ENCODE measurements at regions not wholly inside any gene's neighbourhood (a gene's known extent, or its start where the extent isn't known, plus 50 kb on each side); places are given as distances from the start of the nearest gene placed in this dataset.
"Not testable (repeated sequence)": the region's sequence is repeated elsewhere in the genome, so short reads cannot be mapped to it uniquely, and the experiment has no call there.

DNA sequence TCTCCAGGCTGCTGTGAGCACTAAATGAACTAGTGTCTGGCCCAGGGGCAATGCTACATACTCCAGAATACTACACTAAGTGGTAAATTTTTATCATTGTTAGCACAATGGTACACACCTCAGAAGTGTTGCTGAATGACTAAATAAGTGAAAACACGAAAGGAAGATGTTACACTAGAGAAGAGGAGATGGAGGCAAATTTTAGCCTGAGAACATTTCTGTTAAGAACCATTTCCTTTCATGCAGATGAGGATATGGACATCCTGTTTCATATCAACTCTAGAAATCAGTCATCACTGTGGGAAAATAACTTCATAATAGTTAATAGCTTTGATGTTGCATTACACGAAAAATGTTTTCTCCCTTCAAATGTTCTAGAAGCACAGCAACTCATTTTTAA, 117.6 kb upstream of the STK17B start:
- DNase-seq: no peak
- H3K4me3 Mint-ChIP-seq: no peak overlapping the region
- no peaks in the 10 kb centered on the region for H3K27me3 Mint-ChIP-seq
- peak; percentile 68 for ATAC-seq
- CTCF ChIA-PET: interaction anchor here (1.1 to 2.6 kb wide), 4 partner anchors 9 to 211 kb away, joined by 3 to 18 read pairs (median 4); no protein-coding TSS in a partner anchor
- H3K9me3 Mint-ChIP-seq (ENCODE audit: low read depth): no peaks in the 10 kb centered on the region
- peak overlapping the region; percentile 71 for H3K27ac Mint-ChIP-seq
- H3K36me3 Mint-ChIP-seq: peaks cover 3% of the 10 kb centered on the region
- H3K4me1 Mint-ChIP-seq: peaks cover 61% of the 10 kb centered on the region

- CTCF ChIA-PET: interaction anchor here (0.8 to 2.6 kb wide), 8 partner anchors 8 to 221 kb away, joined by 3 to 18 read pairs (median 3); partner anchors contain the start of gene DNAH7
- no peak for ATAC-seq
- Mint-ChIP-seq H3K27ac (peak overlapping the region; percentile 14), H3K4me3 (no peak overlapping the region), H3K27me3 (no peaks in the 10 kb centered on the region), H3K36me3 (peaks cover 3% of the 10 kb centered on the region), H3K9me3 (ENCODE audit: low read depth) (no peaks in the 10 kb centered on the region), H3K4me1 (peaks cover 61% of the 10 kb centered on the region)
- DNase-seq: no peak
Observed at GRCh38 chr2:196290136-196290535, 118.8 kb upstream of the STK17B start.

GRCh38 chr2:196290569-196290968, 119.2 kb upstream of the STK17B start:
- Mint-ChIP-seq H3K4me3 (no peak overlapping the region), H3K27ac (peak overlapping the region; percentile 14), H3K9me3 (ENCODE audit: low read depth) (no peaks in the 10 kb centered on the region), H3K4me1 (peaks cover 61% of the 10 kb centered on the region), H3K27me3 (no peaks in the 10 kb centered on the region), H3K36me3 (peaks cover 3% of the 10 kb centered on the region)
- CTCF ChIA-PET: interaction anchor here (0.8 to 2.6 kb wide), 8 partner anchors 9 to 222 kb away, joined by 3 to 18 read pairs (median 3); partner anchors contain the start of gene DNAH7
- DNase-seq (no peak), ATAC-seq (no peak)

DNA sequence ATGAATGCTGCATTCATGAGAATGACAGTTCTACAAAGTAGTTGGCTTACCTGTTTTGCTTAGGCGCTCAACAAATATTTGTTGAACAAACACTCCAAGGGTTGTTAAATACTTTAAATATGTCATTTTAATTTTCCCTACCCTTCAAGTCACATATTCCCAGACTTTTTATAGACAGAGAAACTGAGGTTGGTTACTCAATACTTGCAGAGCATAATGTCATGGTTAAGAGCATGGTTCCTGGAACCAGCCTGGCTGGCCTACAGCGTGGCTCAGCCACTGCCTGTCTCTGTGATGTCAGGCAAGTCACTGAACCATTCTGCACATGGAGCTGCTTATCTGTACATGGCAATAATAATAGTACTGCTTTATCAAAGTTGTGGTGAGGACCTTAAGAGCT, 120.0 kb upstream of the STK17B start:
- CTCF ChIA-PET: interaction anchor here (1.4 to 2.6 kb wide), 2 partner anchors 10 to 213 kb away, joined by 3 to 18 read pairs; no protein-coding TSS in a partner anchor
- peak; percentile 37 for ATAC-seq
- H3K9me3 Mint-ChIP-seq (ENCODE audit: low read depth): no peaks in the 10 kb centered on the region
- H3K4me3 Mint-ChIP-seq: no peak overlapping the region
- H3K27me3 Mint-ChIP-seq: no peaks in the 10 kb centered on the region
- peak; percentile 48 for DNase-seq
- peak overlapping the region; percentile 29 for H3K27ac Mint-ChIP-seq
- H3K36me3 Mint-ChIP-seq: peaks cover 3% of the 10 kb centered on the region
- peaks cover 59% of the 10 kb centered on the region for H3K4me1 Mint-ChIP-seq

GRCh38 chr2:196291873-196292800, 120.8 kb upstream of the STK17B start:
- Mint-ChIP-seq H3K4me1 (peaks cover 55% of the 10 kb centered on the region), H3K9me3 (ENCODE audit: low read depth) (no peaks in the 10 kb centered on the region), H3K27ac (peak overlapping the region; percentile 29), H3K27me3 (no peaks in the 10 kb centered on the region), H3K4me3 (no peak overlapping the region), H3K36me3 (peaks cover 3% of the 10 kb centered on the region)
- CTCF ChIA-PET: interaction anchor here (1.4 to 2.6 kb wide), 3 partner anchors 11 to 214 kb away, joined by 3 to 18 read pairs (median 6); no protein-coding TSS in a partner anchor
- ATAC-seq (peak; percentile 34), DNase-seq (no peak)

DNA sequence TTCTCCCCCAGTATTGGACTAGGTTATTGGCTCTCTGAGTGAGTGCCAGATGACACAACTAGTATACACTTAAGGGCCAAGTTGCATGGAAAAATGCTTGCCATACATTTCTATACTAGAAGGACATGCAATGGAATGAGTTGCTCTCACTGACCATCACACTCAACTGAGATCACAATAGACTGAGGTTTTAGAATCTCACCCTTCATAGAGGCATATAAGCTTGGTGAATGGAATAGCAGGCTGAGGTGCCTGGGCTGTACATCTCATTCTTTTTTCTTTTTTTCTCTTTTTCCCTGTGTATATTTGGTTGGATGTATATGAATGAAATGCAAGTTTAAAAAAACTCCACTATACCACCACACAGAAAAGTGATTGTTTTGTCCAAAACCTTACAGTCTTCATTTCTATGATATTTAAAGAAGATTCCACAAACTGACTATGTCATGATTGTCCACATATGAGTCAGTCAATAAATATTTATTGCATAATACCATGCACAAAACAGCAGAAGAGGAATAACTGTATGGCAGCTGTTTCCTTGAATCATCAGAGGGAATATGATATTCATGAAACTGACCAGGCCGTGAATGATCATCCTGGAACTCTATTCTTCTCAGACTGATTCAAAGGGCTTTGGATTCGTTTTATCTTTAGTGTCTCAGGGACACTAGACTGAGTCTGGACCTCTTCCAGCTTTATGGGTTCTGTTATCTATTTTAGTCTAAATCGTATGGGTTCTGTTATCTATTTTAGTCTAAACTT, 122.6 kb upstream of the STK17B start:
- H3K27me3 Mint-ChIP-seq: no peaks in the 10 kb centered on the region
- ATAC-seq (no peak), DNase-seq (no peak)
- no peaks in the 10 kb centered on the region for H3K36me3 Mint-ChIP-seq
- H3K4me3 Mint-ChIP-seq: no peak overlapping the region
- H3K9me3 Mint-ChIP-seq (ENCODE audit: low read depth): no peaks in the 10 kb centered on the region
- no peak overlapping the region for H3K27ac Mint-ChIP-seq
- CTCF ChIA-PET: interaction anchor here (1.2 to 1.7 kb wide), 3 partner anchors 43 to 216 kb away, joined by 3 to 6 read pairs (median 5); no protein-coding TSS in a partner anchor
- peaks cover 41% of the 10 kb centered on the region for H3K4me1 Mint-ChIP-seq

DNA sequence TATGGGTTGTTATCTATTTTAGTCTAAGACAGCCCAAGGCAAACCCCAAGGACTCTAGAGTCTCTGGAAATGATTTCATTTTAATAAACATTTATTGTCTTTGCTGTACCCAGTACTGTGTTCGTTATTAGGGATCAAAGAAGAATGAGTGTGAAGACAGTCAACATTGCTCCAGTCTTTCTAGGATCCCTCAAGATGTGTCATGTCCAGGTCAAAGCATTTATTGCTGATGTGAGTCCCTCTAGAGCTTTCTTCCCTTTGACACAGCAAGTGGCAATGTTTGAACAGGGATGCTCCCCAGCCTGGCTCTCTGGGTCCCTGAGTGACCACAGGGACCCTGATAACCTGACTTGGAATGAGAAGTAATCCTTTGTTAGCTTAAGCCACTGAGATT, 123.1 kb upstream of the STK17B start:
- CTCF ChIA-PET: interaction anchor here (1.2 to 1.6 kb wide), 2 partner anchors 43 to 216 kb away, joined by 3 to 5 read pairs; no protein-coding TSS in a partner anchor
- ATAC-seq: no peak
- H3K27ac Mint-ChIP-seq: no peak overlapping the region

GRCh38 chr2:196295005-196295404, 123.6 kb upstream of the STK17B start:
- Mint-ChIP-seq H3K36me3 (no peaks in the 10 kb centered on the region), H3K4me3 (no peak overlapping the region), H3K9me3 (ENCODE audit: low read depth) (no peaks in the 10 kb centered on the region), H3K27me3 (no peaks in the 10 kb centered on the region), H3K4me1 (peaks cover 32% of the 10 kb centered on the region), H3K27ac (peak overlapping the region; percentile 33)
- ATAC-seq (no peak), DNase-seq (no peak)
- CTCF ChIA-PET: interaction anchor here (1.6 kb wide), 1 partner anchor 217 kb away, joined by 5 read pairs; no protein-coding TSS in a partner anchor

More for the DNA sequence above, 123.1 kb upstream of the STK17B start:
- Mint-ChIP-seq H3K4me1 (peaks cover 36% of the 10 kb centered on the region), H3K36me3 (no peaks in the 10 kb centered on the region), H3K9me3 (ENCODE audit: low read depth) (no peaks in the 10 kb centered on the region), H3K27me3 (no peaks in the 10 kb centered on the region), H3K4me3 (no peak overlapping the region)
- DNase-seq: no peak

DNA sequence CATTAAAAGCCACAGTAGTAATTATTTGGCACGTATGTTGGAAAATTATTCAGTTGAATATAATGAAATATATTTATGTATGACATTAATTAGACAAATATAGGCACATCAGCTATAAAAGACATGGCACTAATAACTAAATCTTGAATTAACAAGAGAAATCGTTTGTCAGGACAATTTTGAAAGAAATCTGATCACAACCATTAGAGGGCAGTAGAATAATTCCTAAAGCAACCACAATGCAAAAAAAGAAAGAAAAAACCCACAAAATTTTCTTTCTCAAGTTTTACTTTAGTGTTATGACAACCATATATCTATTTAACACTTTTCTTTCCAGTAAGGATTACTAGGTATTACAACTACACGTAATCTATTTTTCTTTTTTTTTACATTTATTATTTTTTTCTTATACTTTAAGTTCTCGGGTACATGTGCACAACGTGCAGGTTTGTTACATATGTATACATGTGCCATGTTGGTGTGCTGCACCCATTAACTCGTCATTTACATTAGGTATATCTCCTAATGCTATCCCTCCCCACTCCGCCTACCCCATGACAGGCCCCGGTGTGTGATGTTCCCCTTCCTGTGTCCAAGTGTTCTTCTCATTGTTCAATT, 126.8 kb upstream of the STK17B start:
- H3K27me3 Mint-ChIP-seq; H3K36me3 Mint-ChIP-seq; ATAC-seq; H3K4me3 Mint-ChIP-seq; H3K27ac Mint-ChIP-seq; H3K4me1 Mint-ChIP-seq; DNase-seq; H3K9me3 Mint-ChIP-seq (ENCODE audit: low read depth): not testable (repeated sequence)
- CTCF ChIA-PET: interaction anchor here (0.7 to 1.1 kb wide), 15 partner anchors 9 to 453 kb away, joined by 3 to 9 read pairs (median 4); no protein-coding TSS in a partner anchor

DNA sequence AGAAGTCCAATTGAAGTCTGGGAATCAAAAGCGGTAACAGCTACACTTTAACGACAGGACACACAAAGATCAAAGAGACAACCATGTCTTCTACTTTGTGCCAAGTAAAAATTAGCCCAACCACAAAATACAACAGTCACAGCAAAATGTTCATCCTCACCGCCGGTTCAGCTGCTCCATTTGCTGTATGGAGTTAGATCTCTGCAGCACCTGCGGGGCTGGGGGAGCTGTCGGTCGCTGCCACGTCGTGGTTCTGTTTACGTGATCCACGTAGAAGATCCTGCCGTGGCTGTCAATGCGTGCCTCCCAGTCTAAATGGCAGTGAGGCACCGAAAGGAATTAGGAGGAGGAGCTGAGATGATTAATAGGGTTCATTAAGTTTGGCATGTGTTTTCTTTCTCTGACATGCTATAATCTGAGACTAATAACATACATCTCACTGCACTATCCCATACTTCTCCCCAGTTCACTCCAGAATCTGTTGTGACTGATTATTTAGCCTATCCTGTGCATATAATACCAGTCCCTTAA, 136.5 kb upstream of the STK17B start:
- no peak for DNase-seq
- Mint-ChIP-seq H3K36me3 (peaks cover 1% of the 10 kb centered on the region), H3K27ac (no peak overlapping the region), H3K9me3 (ENCODE audit: low read depth) (no peaks in the 10 kb centered on the region), H3K27me3 (no peaks in the 10 kb centered on the region), H3K4me3 (no peak overlapping the region), H3K4me1 (no peaks in the 10 kb centered on the region)
- ATAC-seq: no peak
- CTCF ChIA-PET: interaction anchor here (0.9 to 1.4 kb wide), 5 partner anchors 9 to 228 kb away, joined by 3 to 7 read pairs (median 3); no protein-coding TSS in a partner anchor

DNA sequence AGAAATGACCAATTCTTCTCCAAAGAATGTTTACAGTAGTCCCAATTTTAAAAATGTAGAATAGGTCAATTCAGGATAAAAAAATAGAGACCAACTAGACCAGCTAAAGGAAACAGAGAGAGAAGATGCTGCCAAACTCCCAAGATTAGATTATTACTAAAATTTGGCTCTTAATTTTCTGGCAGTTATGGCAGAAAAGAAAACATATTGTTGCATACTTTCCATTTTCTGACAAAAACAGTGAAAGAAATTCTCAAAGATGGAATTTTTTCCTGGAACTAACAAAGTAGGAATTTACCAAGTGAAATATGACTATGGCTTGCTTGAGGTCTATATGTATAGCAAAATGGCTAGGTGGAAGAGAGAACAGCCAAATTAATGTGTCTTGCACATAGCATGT, 138.3 kb upstream of the STK17B start:
- Mint-ChIP-seq H3K4me3 (no peak overlapping the region), H3K36me3 (peaks cover 1% of the 10 kb centered on the region), H3K9me3 (ENCODE audit: low read depth) (no peaks in the 10 kb centered on the region), H3K4me1 (peaks cover 5% of the 10 kb centered on the region), H3K27me3 (no peaks in the 10 kb centered on the region), H3K27ac (no peak overlapping the region)
- DNase-seq (no peak), ATAC-seq (no peak)
- CTCF ChIA-PET: interaction anchor here (1.3 to 1.6 kb wide), 2 partner anchors 231 to 243 kb away, joined by 3 to 5 read pairs; no protein-coding TSS in a partner anchor

- H3K9me3 Mint-ChIP-seq (ENCODE audit: low read depth): no peaks in the 10 kb centered on the region
- H3K27me3 Mint-ChIP-seq: peaks cover 2% of the 10 kb centered on the region
- CTCF ChIA-PET: interaction anchor here (1.1 kb wide), 1 partner anchor 16 kb away, joined by 3 read pairs; no protein-coding TSS in a partner anchor
- H3K4me1 Mint-ChIP-seq: peaks cover 5% of the 10 kb centered on the region
- H3K27ac Mint-ChIP-seq: no peak overlapping the region
- DNase-seq (no peak), ATAC-seq (no peak)
- peaks cover under 1% of the 10 kb centered on the region for H3K36me3 Mint-ChIP-seq
- no peak overlapping the region for H3K4me3 Mint-ChIP-seq
Observed at GRCh38 chr2:196314157-196314556, 142.8 kb upstream of the STK17B start.

All from activated CD8-positive, alpha-beta memory T cell treated with anti-CD3 and anti-CD28 coated beads, Interleukin-2, amount 10 ng/mL, durations not matched to agents 7 days and 5 days (primary cell).